NCI-H1694 (cell line): ENCODE measurements at regions not wholly inside any gene's neighbourhood (a gene's known extent, or its start where the extent isn't known, plus 50 kb on each side); places are given as distances from the start of the nearest gene placed in this dataset.
"Not testable (repeated sequence)": the region's sequence is repeated elsewhere in the genome, so short reads cannot be mapped to it uniquely, and the experiment has no call there.

ENCODE experiments used
- DNase-seq: peaks from one replicate; lab custom pipeline; 2025; lab: John Stamatoyannopoulos, UW

DNA sequence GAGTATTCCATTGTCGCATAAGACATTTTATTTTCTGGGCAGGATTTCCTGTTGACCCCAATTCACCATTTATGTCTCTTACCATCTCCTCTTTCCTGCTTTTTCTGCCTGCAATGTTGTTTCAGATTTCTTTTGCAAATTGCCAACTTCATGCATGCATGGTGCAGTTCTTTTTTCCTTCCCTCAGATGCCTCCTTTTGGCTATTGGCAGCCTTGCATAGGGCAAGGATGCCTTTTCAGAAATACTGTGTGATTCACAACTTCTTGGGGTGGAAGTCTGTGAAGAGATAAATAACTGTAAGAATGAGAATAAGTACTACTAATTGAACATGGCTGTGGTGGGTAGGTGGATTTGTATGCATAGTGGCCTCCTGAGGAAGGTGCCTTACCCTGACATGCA, 116.7 kb downstream of the SOX4 start:
- no peak for DNase-seq

DNA sequence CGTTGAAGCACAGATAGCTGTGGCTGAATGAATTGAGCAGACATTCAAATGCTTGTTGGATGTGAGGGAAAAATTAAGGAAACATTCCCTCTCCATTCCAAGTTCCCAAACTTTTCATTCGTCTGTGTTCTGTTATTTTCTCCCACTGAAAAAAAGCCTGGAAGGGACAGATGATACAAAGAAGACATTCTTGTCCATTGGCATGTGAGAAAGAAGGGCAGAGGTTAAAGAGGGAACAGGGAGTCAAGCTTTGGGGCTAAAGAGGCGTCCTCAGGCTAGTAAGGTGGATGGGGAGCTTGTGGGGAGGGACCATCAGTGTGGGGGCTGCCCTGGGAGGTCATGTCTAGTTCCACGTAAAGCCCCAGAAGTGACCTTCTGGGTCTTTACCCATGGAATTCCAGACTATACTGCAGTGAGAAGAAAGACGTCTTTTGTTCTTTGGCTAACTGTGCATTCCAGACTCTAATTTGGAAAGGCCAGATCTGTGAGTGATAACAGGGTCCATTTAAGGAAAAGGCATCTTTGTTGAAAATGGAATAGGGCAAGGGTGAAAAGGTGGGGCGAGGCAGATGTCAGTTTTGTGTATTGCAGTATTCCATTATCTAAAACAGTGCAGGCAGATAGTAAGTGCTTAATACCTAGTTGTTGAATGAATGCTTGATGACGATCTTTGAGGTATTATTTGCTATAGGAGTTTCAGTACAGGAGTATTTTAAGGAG, 117.5 kb downstream of the SOX4 start:
- no peak for DNase-seq

DNA sequence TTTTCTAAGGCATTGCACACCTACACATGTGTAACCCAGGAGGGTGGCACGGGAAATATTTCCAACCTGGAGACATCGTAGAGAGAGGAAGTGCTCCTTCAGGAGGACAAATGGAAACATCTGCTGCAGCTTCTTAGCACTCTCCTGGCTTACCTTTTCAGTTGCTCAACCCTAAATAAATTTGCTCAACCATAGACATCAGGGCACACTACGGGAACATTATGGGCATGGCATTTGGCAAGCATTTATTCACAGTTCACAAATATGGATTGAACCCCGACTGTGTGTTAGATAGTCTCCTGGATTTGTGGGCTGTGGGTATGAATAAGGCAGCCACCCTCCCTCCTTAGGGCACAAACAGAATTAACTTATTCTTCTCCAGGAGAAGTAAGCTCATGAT, 118.7 kb downstream of the SOX4 start:
- DNase-seq = no peak

DNA sequence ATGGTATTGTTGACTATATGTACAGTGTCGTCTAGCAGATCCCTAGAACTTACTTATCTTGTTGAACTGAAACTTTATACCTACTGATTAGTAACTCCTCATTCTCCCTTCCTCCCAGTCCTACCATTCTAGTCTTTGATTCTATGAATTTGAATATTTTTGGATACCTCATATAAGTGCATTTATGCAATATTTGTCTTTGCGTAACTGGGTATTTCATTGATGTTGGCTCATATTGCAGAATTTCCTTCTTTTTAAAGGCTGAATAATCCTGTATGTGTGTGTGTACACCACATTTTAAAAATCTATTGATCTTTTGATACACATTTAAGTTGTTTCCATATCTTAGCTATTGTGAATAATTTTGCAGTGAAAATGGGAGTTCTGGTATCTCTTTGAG, 119.9 kb downstream of the SOX4 start:
- DNase-seq = no peak

DNA sequence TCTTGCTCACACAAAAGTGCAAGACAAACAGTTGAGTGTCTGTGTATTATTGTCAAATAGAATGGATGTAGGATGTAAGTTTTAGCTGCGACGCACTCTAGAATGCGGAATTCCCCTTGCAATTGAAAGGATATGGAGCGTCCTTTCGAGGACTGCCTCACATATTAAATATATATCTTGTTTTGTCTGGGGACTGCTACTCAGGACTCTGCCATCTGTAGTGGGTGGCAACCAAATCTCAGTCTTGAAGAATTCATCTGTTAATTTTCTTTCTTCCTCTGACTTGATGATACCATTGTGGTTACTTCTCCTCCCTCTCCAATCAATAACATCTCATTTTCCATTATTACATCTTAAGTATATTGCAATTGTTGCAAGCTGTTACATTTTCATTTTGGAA, 121.6 kb downstream of the SOX4 start:
- DNase-seq = no peak

DNA sequence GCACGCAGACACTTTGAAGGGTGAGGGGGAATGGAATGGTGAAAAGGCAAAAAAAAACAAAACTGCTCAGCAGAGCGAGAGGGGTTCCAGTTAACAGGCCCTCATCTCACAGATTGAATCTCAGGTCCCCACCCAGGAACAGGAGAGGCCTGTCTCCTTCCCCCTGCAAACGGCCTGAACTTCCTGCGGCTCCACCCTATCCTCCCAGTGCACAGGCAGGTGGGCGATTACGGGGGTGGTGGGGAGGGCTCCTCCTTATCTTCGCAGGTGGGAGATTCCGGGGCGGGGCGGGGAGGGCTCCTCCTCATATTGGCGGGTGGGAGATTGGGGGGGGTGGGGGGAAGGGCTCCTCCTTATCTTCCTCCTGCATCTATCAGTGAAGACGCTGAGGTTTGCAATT, 129.0 kb downstream of the SOX4 start:
- no peak for DNase-seq

DNA sequence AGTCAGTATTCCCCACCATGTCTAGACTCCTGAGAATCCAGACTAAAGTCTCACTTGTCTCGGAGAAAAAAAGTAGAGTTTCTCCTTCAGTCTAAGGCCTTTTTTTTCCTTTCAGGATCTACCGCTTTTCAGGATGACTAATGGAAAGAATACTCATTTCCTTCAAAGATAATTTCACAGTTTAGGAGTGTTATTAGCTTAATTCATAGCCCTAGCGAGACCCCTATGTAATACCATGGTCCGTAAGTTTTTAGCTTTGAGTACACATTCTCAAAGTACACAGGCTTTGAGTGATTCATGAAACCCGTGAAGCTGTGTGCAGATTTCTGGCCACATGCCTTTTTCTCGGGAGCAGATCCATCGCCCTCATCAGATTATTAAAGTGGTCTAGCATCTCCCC, 133.1 kb downstream of the SOX4 start:
- no peak for DNase-seq

DNA sequence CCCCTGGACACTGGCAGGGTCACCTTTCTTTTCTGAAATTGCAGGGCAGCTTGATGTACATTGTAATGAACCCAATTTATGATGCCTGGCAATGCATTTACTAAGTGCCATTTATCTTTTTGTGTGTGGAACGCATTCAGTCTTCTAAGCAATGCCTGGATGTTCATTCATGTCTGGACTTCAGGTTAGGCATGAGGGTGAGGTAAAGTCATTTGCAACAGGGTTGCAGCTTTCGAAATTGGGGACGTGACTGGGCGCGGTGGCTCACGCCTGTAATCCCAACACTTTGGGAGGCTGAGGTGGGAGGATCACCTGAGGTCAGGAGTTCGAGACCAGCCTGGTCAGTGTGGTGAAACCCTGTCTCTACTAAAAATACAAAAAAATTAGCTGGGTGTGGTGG, 134.6 kb downstream of the SOX4 start:
- DNase-seq = no peak

DNA sequence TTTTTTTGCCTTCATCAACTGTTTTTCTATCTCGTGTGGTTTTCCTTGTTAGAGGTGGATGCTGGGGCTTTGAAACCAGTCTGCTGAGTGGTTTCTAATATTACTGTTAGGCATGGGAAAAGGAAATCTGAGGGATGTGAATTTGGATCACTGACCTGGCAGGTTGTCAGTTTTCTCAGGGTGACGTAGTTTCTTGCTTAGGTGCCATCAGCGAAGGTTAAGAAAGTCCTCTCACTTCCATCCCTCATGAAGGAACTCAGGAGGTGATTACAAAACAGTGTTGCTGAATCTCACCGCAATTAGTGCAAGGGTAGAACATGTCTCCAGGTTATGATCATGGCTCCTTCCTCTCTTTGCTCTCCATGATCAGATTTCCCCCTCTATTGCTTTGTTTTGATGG, 135.9 kb downstream of the SOX4 start:
- no peak for DNase-seq

DNA sequence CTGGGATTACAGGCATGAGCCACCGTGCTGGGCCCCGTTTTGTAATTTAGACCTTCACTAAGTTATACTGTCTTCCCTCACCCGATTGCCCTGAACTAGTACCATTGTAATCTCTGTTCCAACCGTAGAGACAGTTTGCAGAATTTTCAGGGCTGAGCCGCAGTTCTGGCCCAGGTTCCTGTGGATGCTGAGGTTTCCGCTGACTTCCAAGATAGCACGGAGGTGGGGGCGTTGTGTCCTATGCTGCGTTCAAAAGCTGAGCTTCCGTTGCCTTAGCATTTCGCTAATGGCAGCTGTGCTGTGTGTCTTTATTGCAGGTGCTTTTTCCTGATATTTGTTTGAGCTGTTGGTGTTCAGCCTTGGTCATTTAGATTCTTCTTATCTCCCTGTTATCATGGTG, 137.0 kb downstream of the SOX4 start:
- no peak for DNase-seq

DNA sequence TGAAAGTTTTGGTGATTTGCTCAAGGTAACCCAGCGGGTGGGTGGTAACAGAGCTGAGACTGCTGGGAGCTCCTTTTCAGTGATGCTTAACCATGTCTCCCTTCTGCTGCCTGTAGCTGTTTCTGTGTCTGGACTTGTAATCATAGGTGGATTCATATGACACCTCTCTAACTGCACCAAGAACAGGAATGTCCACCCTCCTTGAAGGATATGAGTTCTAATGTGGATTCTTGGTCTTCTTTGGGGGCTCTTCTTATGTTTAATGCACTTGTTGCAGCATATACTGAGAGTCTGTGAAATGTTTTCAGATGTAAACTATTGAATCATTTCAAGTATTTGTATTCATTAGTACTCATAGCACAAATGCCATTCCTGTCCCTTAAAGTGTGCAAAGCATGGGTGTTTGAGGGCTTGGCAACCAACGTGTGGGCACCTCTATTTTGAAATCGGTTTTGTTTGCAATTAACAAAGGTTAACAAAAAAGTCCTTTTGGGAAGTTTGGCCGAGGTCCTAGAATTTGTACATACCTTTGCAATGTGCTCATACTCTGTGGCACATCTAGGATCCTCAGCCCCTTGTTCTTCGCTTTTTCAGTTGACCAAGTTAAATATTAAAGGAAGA, 138.0 kb downstream of the SOX4 start:
- DNase-seq = no peak

DNA sequence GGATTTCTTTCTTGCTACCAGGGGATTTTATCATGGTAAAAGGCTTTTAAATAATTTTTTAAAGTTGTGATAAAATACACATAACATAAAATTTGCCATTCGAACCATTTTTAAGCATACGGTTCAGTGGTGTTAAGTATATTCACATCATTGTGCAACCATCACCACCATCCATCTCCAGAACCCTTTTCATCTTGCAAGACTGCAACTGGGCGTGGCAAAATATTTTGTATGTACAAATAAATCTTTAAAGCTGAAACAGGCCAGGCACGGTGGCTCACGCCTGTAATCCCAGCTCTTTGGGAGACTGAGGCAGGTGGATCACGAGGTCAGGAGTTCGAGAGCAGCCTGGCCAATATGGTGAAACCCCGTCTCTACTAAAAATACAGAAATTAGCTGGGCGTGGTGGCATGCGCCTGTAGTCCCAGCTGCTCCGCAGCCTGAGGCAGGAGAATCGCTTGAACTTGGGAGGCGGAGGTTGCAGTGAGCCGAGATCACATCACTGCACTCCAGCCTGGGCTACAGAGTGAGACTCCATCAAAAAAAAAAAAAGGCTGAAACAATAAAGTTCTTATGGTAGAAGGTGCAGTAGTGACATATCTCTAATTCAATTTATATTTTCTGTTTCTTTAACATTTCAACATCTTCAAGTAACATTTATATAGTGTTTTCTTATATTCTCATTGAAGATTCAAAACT, 138.6 kb downstream of the SOX4 start:
- DNase-seq = not testable (repeated sequence)

DNA sequence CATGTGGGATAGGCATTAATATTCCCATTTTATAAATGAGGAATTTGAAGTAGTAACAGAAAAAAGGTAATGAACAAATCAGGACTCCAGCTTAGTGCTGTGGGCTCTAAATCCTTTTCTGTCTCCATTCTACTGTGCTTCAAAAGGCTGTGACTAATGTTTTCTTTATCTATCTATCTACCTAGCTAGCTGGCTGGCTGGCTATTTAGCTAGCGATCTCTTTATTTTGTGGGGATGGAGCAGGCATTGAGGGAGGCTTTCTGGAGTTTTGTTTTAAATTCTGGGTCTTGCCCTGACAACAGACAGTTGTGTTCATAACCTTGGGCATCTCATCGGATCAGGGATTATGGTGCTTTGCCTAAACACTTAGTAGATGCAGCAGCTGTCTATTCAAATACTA, 139.2 kb downstream of the SOX4 start:
- DNase-seq = no peak

DNA sequence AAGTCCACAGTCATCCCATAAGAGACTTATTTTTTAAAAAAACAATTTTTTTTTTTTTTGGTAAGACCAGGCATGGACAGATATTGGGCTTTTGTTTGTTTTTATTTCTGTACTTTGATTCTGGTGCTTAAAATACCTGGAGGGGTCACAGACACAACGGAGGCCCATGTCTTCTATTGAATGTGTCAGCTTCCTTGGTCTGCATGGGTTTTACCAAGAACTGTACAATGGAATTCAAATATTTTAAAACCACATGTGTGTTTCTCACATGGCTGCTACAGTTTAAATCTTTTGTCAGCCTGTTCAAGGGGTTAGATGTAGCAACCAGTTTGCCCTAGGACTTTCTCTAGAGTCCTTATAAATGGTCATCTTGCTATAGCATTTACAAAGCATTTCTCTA, 139.8 kb downstream of the SOX4 start:
- DNase-seq = no peak

DNA sequence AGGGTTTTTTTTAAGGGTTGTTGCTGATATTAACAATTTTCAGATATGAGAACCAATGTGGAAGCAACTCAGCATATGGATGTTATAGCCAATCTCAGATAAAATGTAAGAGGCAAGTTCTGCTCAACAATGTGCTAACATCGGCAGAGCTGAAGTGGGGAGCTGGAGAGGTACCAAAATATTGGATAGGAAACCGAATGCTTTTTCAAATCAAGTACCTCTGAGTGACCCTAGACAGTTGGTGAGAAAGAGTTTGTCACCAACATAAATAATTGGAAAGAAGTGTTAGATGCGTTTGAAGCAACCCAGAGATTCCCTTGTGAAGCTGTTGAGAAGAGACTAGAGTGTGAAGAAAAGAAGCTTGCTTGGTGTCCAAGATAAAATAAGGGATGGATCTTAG, 140.7 kb downstream of the SOX4 start:
- no peak for DNase-seq

DNA sequence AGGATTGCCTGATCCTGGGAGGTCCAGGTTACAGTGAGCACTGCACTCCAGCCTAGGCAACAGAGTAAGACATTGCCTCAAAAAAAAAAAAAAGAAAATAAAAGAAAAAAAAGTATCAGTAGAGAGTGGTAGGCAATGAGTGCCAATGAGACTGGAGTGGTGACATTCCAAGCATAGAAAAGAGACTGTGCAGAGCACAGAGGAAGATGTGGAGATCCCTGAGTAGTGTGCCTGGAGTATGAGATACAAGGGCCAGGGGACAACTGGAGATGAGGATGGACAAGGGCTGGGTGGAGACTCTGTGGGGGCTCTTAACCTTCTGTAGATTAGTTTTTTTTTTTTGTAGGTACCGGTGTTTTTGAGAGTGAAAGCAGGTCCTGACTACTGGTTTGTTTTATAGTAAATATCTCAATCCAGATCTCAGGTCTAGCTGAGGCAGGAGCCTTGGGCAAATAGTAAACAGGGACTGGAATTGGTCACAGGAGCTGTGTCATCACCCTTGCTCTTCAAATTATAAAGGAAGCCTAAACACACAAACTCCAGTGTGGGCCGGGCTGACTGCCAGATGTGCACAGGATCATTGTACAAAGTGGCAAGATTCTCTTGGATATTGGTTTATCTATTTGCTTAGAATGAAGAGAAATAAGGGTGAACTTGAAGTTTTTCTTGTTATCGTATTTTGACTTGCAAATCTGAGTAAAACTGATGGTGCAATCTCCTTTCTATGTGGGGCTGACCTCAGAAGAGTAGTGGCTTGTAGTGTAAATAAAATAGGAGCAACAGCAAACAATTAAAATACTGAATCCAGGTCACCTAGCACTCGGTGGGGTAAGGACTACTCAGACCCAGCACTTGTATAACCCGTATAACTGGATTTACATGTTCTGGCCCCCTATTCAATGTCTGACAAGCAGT, 144.9 kb downstream of the SOX4 start:
- no peak for DNase-seq

DNA sequence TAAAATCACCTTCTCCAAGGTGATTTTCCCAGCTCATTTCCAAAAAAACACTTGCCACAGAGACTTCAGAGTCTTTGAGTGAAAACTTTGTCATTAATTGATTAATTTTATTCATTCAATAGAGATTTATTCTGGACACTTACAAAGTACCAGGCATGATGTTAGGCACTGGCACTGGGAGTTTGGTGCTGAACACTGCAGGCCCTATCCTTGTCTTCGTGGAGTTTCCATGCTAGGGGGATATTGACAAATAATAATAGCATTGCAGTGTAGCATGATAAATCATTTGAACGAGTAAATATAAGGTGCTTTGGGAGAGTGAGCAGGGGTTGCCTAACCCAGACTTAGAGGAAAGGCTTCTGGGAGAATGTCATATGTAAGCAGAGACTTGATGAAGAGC, 145.7 kb downstream of the SOX4 start:
- no peak for DNase-seq

DNA sequence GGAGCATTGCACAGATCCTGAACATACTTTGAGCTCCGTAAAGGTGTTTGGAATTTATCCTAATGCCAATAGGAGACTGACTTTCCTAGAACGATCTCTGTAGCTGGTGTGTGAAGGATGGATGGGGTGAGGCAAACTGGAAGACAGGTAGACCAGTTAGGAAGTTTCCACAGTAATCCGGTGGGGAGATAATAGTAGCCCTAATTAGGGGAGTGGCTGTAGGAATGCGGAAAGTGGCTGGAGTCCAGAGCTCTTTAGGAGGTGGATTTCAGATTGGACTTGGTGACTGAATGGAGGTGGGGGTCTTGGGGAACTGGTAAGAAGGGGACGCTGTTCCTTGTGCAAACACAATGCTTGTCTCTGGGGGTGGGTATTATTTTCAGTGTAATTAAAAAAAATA, 146.3 kb downstream of the SOX4 start:
- DNase-seq = no peak

DNA sequence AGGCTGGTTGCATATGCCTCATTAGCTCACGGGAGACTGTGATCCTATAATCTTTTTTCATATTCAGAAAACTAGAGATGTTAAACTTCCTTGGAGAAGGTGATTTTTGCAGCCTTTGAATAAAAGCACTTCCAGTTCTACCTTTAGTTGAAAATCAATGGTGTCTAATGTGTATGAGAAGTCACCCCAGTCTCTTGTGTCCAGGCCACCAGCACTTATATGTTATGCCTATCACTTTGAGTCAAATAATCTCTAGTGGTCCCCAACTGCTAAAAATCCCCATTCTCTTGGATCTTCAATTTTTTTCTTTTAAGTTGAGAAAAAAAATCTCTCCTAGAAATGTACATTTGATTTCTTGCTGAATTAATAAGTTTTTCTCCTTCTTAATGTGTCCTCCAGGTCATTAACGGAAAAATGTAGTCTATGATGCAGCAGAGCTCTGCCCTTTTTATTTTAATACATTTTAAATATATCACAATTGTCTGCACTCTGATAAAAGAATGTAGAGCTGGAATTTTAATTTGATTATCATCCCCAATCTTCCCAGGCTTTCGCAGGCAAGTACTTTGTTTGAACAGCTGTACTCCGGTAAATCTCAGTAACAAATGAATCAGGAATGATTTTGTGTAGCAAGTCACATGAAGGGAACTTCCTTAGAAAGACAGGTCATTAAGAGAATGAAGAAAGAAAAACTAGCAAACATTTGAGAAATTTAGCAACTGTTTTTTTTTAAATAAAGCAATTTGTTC, 147.0 kb downstream of the SOX4 start:
- DNase-seq = no peak

DNA sequence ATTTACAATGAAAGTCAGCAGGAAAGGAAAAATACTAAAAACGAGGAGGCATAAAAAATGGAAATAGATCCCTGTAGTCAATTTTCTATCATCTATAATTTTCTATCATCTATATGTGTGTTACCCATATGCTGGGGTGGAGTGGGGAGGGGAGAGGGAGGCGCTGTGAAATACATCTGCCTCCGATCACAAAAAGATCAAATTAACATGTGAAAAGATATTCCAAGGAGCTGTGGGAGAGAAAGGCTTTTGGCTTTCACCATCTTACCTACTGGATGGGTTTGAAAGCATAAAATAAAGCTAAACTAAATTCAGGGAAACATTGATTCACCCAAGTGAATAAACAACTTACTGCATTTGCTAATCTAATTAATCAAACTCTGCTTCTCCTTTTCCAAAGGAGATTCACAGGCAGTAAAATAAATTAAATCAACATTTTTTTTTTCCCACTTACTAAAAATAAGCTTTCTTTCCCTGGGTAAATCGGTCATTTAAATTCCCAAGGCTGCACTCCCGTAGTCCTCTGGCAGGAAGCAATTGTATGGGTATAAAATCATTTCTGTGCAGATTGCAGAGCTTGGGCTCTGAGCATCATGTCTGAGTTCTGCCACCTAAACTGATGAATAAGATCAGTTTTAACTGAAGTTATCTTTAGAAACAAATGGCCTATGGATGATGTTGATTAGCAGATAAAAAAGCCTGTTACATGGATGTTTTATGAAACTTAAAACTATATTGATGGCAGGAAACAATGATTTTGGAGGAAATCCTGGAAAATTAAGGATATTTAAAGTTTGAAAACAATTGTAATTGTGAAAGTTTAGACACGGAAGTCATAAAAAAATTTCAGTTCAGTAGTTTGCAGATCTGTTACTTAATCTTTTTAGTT, 147.9 kb downstream of the SOX4 start:
- no peak for DNase-seq

DNA sequence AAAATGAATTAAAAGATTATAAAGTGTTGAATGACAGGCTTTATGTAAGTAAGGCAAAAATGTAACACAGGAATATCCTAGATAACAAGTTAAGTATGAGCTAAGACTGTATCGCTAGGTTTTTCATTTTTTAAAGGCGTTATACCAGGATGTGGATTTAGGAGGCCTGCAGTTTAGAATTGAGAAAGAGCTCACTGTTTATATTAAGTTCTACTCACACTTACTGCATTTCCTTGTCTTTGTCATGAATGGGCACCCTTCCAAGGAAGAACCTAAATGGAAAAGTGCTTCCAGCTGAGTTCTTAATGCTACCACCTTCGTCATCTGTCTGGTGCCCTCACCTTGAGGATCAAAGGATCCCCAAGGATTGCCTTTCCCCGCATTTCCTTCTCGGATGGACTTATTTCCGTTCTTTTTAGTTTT, 148.7 kb downstream of the SOX4 start:
- no peak for DNase-seq
